HL-60 (cell line): ENCODE measurements at regions not wholly inside any gene's neighbourhood (a gene's known extent, or its start where the extent isn't known, plus 50 kb on each side); places are given as distances from the start of the nearest gene placed in this dataset.

Source experiments
- POLR2AphosphoS5 ChIP-seq: IDR thresholded peaks from 2 replicates; pipeline ENCODE4 v1.6.1; 2012; ENCODE audit warnings: low read depth
- TF ChIP-seq, protein P1 (sequence below): IDR thresholded peaks from 2 replicates; pipeline ENCODE4 v1.6.1; 2012; ENCODE audit warnings: low read depth; ENCODE audit not compliant: insufficient replicate concordance
- TF ChIP-seq, protein P2 (sequence below): IDR thresholded peaks from one replicate; pipeline ENCODE4 v1.5.1; 2011; ENCODE audit warnings: low read length, control low read depth, inconsistent platforms; ENCODE audit not compliant: insufficient read depth

DNA sequence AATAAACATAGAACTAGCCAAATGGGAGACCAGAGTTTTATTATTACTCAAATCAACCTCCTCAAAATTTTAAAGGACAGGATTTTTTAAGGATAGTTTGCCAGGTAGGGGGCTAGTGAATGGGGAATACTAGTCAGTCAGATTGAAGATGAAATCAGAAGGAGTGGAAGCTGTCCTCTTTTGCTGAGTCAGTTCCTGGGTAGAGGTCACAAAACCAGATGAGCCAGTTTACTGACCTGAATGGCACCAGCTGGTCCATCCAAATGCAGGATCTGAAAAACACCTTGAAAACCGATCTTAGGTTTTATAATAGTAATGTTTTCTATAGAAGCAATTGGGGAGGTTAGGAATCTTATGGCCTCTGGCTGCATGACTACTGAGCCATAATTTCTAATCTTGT lies 558.2 kb downstream of the PKHD1 start:
- TF ChIP-seq, protein P1, sequence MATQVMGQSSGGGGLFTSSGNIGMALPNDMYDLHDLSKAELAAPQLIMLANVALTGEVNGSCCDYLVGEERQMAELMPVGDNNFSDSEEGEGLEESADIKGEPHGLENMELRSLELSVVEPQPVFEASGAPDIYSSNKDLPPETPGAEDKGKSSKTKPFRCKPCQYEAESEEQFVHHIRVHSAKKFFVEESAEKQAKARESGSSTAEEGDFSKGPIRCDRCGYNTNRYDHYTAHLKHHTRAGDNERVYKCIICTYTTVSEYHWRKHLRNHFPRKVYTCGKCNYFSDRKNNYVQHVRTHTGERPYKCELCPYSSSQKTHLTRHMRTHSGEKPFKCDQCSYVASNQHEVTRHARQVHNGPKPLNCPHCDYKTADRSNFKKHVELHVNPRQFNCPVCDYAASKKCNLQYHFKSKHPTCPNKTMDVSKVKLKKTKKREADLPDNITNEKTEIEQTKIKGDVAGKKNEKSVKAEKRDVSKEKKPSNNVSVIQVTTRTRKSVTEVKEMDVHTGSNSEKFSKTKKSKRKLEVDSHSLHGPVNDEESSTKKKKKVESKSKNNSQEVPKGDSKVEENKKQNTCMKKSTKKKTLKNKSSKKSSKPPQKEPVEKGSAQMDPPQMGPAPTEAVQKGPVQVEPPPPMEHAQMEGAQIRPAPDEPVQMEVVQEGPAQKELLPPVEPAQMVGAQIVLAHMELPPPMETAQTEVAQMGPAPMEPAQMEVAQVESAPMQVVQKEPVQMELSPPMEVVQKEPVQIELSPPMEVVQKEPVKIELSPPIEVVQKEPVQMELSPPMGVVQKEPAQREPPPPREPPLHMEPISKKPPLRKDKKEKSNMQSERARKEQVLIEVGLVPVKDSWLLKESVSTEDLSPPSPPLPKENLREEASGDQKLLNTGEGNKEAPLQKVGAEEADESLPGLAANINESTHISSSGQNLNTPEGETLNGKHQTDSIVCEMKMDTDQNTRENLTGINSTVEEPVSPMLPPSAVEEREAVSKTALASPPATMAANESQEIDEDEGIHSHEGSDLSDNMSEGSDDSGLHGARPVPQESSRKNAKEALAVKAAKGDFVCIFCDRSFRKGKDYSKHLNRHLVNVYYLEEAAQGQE = no peak
- TF ChIP-seq, protein P2, sequence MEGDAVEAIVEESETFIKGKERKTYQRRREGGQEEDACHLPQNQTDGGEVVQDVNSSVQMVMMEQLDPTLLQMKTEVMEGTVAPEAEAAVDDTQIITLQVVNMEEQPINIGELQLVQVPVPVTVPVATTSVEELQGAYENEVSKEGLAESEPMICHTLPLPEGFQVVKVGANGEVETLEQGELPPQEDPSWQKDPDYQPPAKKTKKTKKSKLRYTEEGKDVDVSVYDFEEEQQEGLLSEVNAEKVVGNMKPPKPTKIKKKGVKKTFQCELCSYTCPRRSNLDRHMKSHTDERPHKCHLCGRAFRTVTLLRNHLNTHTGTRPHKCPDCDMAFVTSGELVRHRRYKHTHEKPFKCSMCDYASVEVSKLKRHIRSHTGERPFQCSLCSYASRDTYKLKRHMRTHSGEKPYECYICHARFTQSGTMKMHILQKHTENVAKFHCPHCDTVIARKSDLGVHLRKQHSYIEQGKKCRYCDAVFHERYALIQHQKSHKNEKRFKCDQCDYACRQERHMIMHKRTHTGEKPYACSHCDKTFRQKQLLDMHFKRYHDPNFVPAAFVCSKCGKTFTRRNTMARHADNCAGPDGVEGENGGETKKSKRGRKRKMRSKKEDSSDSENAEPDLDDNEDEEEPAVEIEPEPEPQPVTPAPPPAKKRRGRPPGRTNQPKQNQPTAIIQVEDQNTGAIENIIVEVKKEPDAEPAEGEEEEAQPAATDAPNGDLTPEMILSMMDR = no peak
- no peak for TF ChIP-seq POLR2AphosphoS5
